ENCODE measurements at regions not wholly inside any gene's neighbourhood (a gene's known extent, or its start where the extent isn't known, plus 50 kb on each side); places are given as distances from the start of the nearest gene placed in this dataset.
"Not testable (repeated sequence)": the region's sequence is repeated elsewhere in the genome, so short reads cannot be mapped to it uniquely, and the experiment has no call there.

- DNase-seq: no peak
Measured at GRCh38 chr17:71180801-71181385, 939.9 kb upstream of the SOX9 start.

GRCh38 chr17:71183066-71183660 is 937.7 kb upstream of the SOX9 start:
- no peak for DNase-seq

- DNase-seq: no peak
Measured at GRCh38 chr17:71184716-71185115, 936.1 kb upstream of the SOX9 start.

DNA sequence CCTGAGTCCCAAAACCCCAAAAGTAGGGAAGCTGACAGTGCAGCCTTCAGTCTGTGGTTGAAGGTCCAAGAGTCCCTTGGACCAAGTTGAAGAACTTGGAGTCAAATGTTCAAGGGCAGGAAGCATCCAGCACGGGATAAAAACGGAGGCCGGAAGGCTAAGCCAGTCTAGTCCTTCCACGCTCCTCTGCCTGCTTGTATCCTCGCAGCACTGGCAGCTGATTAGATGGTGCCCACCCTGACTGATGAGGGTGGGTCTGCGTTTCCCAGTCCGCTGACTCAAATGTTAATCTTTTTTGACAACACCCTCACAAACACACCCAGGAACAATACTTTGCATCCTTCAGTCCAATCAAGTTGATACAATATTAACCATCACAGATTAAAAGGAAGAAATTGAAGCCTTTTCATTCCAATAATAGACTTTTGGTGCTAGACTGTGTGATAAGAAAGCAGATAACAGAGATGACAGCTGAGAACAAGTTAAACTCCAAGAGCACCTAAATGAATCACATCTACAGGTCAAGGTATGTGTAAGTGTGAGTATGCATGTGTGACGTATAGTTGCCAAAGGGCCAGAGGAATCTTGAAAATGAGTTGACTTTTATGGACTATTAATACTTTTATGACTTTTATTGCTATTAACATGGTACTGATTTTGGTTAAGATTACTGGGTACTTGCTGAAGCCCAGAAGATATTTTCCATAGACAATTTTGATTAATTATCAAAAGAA is 933.5 kb upstream of the SOX9 start:
- DNase-seq: no peak

DNA sequence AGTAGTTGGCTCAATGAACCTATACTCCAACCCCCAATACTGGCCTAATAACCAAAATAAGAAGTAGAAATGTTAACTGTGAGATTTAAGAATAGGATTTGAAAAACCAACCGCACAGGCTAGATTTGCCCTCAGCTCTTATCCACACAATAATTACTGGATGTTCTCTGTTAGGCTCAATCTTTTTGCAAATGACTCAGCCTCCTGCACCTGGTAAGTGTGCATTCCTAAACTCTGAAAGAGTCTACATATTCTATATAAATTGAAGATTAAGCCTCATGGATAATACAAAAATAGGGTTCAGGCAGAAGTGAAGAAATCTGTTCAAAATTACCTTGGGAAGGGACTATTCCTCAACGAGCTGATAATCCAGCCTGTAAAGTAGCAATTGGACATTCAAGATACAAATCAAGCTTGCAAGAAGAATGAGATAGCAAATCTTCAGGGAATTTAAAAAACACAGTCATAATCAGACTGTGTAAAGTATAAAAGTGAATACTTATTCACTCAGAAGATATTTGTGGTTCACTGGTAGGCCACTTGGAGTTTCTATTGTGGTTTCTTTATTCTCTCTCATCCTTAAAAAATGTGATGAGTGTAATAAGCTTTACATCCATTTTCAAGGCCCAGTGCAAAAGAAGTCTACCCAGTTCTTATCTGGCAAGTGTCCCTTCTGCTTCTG is 931.9 kb upstream of the SOX9 start:
- DNase-seq: peak; percentile 30

DNA sequence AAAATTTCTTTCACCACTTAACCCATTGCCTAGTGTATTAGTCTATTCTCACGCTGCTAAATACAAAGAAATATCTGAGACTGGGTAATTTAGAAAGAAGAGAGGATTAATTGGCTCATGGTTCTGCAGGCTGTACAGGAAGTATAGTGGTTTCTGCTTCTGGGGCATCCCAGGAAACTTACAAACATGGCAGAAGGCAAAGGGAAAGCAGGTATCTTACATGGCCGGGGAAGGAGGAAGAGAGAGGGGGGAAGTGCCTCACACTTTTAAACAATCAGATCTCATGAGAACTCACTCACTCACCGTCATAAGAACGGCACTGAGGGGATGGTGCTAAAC is 931.4 kb upstream of the SOX9 start:
- no peak for DNase-seq

- DNase-seq: no peak
Measured at GRCh38 chr17:71192039-71192555, 928.7 kb upstream of the SOX9 start.

DNA sequence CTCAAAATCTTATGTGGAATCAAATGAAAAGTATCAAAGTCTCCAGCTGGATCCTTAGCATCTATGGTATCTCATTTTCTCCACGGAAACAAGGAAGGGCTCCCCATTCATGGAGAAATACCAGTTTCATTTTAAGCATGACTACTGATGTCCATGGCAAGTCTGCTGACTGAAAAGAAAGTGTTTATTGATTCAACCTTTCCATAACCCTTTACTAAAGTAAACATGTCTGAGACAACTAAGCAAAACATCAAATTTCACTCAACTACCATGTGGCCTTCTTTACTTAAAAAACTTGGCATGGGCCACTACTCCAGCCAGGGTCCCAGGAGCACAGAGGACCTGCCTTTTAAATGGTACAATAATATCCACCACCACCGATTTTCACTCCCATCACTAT is 928.0 kb upstream of the SOX9 start:
- DNase-seq: no peak

- no peak for DNase-seq
Measured at GRCh38 chr17:71200597-71200996, 920.2 kb upstream of the SOX9 start.

- no peak for DNase-seq
Measured at GRCh38 chr17:71201639-71202038, 919.2 kb upstream of the SOX9 start.

GRCh38 chr17:71202449-71202848 is 918.4 kb upstream of the SOX9 start:
- no peak for DNase-seq

DNA sequence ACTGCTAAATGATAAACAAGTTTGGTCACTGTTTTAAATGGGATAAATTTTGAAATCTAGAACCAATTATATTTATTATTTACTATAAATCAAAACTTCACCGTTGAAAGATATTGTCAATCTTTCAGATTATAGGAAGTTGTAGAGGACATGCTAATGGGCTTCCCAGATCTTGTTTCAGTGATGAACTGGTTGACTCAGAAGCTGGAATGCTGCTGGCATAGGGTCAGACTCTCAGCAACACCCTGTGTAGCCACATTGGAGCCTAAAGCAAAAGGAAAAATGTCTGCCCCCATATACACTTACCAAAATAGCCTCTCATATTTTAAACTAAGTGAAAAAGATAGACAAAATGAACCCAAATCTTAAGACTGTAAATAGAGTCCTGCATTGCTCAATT is 916.9 kb upstream of the SOX9 start:
- no peak for DNase-seq

DNA sequence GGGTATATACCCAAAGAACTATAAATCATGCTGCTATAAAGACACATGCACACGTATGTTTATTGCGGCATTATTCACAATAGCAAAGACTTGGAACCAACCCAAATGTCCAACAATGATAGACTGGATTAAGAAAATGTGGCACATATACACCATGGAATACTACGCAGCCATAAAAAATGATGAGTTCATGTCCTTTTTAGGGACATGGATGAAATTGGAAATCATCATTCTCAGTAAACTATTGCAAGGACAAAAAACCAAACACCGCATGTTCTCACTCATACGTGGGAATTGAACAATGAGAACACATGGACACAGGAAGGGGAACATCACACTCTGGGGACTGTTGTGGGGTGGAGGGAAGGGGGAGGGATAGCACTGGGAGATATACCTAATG is 914.9 kb upstream of the SOX9 start:
- DNase-seq: not testable (repeated sequence)

GRCh38 chr17:71208111-71208704 is 912.6 kb upstream of the SOX9 start:
- DNase-seq: no peak

GRCh38 chr17:71213936-71214335 is 906.9 kb upstream of the SOX9 start:
- no peak for DNase-seq

DNA sequence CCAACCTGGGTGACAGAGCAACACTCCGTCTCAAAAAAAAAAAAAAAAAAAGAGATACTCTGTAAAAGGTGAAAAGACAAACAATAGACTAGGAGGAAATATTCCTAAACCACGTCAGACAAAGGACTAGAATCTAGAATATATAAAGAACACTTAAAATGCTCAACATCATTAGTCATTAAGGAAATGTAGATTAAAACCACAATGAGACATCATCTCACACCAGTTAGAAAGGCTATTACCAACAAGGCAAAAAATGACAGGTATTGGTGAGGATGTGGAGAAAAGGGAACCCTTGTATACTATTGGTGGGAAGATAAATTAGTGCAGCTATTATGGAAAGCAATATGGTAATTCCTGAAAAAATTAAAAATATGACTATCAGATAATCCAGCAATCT is 903.1 kb upstream of the SOX9 start:
- no peak for DNase-seq

DNA sequence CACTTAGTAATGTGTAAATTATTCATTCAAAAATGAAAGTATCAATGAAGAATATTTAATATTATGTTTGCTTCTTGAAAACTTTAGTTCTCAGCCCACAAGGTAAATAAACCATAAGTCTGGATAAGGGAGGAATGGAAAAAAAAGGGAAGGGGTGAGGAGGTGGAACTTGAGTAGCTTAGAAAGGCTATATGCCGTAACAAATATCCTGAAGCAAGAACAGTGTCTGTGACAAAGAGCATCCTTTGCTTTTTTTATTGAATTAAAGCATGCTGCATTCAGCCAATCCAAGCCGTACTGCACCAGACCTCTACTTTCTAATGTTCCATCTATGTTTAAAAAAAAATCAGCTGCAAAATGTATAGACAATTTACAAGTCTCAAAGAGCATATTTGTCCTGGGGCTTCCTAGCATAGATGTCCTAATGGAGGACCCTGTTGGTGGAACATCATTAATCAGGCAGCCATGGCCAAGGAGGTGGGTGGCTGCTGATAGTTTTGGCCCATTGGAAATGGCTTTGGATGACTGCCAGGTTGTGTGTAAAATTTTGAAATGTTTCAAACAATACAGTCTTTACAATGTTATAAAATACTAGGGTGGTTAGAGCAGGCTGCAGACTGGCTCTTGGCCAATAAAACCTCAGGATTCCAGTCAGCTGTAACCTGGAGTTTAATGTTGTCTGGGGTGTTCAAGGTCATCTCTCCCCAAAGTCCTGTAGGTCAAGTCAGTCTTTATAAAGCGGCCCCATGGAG is 895.8 kb upstream of the SOX9 start:
- DNase-seq: peak; percentile 78

DNA sequence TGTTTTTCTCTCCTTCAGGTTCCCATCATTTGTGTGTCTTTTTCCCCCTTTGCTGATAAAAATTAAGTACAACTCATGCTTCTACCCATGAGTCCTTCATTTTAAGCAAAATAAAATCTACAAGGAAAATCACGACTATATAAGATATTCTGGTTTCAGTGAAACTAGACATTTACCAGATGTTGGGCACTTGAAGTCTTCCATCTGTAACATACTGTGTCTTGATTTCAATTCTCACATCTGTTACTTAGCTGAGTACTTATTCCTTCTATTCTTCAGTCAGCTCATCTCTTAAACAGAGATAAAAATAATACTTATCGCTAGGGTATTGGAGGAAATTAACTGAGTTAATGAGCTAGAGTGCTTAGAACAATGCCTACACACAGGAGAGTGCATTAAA is 893.0 kb upstream of the SOX9 start:
- DNase-seq: no peak

- no peak for DNase-seq
Measured at GRCh38 chr17:71229070-71229469, 891.8 kb upstream of the SOX9 start.

DNA sequence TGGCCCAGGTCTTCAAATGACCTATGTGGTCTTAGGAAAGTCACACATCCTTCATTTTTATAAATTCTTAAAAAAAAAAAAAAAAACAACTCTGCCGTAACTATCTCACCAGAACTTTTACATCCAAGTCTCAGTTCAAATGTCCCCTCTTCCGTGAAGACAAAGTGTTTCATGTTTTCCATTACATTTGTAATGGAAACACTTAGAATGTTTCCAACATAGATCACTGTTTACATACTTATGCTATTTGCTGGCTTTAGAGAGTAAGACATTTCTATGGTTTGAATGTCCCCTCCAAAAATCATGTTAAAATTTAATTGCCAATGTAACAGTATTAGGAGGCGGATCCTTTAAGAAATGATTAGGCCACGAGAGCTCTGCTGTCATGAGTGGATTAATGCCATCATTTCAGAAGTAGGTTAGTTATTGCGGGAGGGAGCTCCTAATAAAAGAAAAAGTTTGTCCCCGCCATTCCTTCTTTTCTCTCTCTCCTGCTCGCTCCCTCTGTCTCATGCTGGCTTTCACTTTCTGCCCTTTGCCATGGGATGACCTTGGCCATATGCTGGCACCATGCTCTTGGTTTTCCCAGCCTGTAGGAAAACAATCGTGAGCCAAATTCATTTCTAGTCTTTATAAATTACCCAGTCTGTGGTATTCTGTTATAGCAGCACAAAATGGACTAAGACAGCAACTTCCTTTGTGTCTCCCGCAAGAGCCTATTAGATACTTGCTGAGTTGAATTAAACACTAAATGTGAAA is 887.8 kb upstream of the SOX9 start:
- no peak for DNase-seq

DNA sequence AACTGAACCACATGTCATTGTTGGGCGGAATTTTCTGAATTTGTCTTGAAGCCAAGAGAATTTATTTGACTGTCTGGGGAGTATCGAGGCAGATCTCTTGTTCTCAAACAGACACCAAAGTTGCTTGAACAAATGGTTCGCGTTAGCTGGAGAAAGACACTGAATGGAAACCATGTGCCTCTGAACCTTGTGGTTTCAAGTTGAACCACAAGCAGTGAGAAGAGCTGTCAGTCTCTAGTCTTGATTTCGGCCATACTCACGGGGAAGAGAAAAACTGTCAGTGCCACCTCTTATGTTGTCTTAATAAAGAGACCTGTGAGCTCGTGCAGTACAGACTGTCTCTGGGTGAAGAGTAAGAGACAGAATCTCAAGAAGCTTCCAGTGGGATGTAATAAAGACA is 886.5 kb upstream of the SOX9 start:
- no peak for DNase-seq
